HCT116 (cell line): ENCODE measurements at regions not wholly inside any gene's neighbourhood (a gene's known extent, or its start where the extent isn't known, plus 50 kb on each side); places are given as distances from the start of the nearest gene placed in this dataset.

Source experiments
- ATAC-seq: fragments of 200-7000 bp; cut with Tn5 transposase; 2 replicates; pipeline ENCODE4 v1.9.1; 2020; ENCODE audit warnings: mild to moderate bottlenecking, moderate library complexity
- BruUV-seq: library from RNA; stranded (reverse); fragments of 400-500 nt; replicated peaks from 2 replicates; lab custom pipeline; 2021; lab: Mats Ljungman, UMichigan
- CTCF ChIA-PET: fragments of 300-600 bp; sonication (Branson Sonifier 250); formaldehyde crosslinking; loops from one replicate; lab custom pipeline; 2021; ENCODE audit warnings: antibody characterized with exemption; lab: Charles Lee
- POLR2A ChIA-PET: fragments of 300-600, 350-600 bp; sonication (Branson Sonifier 250); formaldehyde crosslinking; loops from one replicate; lab custom pipeline; 2021; ENCODE audit warnings: antibody characterized with exemption; lab: Charles Lee
- RAD21 ChIA-PET, 2 experiments: fragments of 300-600 bp; sonication (Branson Sonifier 250); formaldehyde crosslinking; loops; one replicate each; lab custom pipeline; 2023; ENCODE audit warnings: low total read pairs in 2 of 2; ENCODE audit not compliant: uncharacterized antibody in 2 of 2, unreplicated experiment in 2 of 2, low non-redundant PET in 1 of 2; lab: Charles Lee
- DNase-seq: peaks from one replicate; pipeline ENCODE4 v3.0.0-alpha.2; 2010; ENCODE audit warnings: low read depth, low spot score
- H2AFZ ChIP-seq: fragments of 200-600 bp; shearing (Covaris generic), sonication (generic); 2 replicates; pipeline ENCODE4 v1.6.1; 2017; ENCODE audit warnings: low read depth, mixed run types, mixed read lengths, antibody characterized with exemption, low read length; ENCODE audit not compliant: poor library complexity, severe bottlenecking
- H3K27ac ChIP-seq: 2 replicates; pipeline ENCODE4 v1.5.1; 2012; ENCODE audit warnings: low read depth, low read length
- H3K27me3 ChIP-seq: fragments of 200-600 bp; sonication (generic); 2 replicates; pipeline ENCODE4 v1.6.1; 2016; ENCODE audit warnings: mixed run types, low read length, mixed read lengths; ENCODE audit not compliant: insufficient read depth
- H3K36me3 ChIP-seq, 2 experiments: fragments of 200-500 bp in 1 of 2; fragments of 200-600 bp in 1 of 2; sonication (Bioruptor generic) in 1 of 2; sonication (generic) in 1 of 2; 2 replicates each; pipeline versions ENCODE4 v1.5.1 to v1.6.1; 2014 to 2016; ENCODE audit warnings: low read length in 2 of 2, inconsistent platforms in 1 of 2, mixed read lengths in 1 of 2, mixed run types in 1 of 2; ENCODE audit not compliant: insufficient read depth in 2 of 2, control insufficient read depth in 1 of 2
- H3K4me1 ChIP-seq, 2 experiments: fragments of 200-600 bp in 1 of 2; sonication (generic) in 1 of 2; 2 replicates each; pipeline versions ENCODE4 v1.5.1 to v1.6.1; 2012 to 2017; ENCODE audit warnings: low read length in 2 of 2, inconsistent platforms in 1 of 2, mild to moderate bottlenecking in 1 of 2, mixed read lengths in 1 of 2, mixed run types in 1 of 2, moderate library complexity in 1 of 2; ENCODE audit not compliant: insufficient read depth in 2 of 2, control insufficient read depth in 1 of 2
- H3K4me2 ChIP-seq: fragments of 200-600 bp; sonication (generic); 2 replicates; pipeline ENCODE4 v1.6.1; 2017; ENCODE audit warnings: mixed run types, low read length, mixed read lengths
- H3K4me3 ChIP-seq, 2 experiments: fragments of 200-600 bp in 1 of 2; sonication (generic) in 1 of 2; replicated peaks in 1 of 2; 2 replicates each; pipeline ENCODE4 v1.5.1; 2011 to 2016; ENCODE audit warnings: low read length in 2 of 2, control low read depth in 1 of 2, low read depth in 1 of 2, mild to moderate bottlenecking in 1 of 2, mixed read lengths in 1 of 2, mixed run types in 1 of 2
- H3K79me2 ChIP-seq: fragments of 200-600 bp; sonication (generic); 2 replicates; pipeline ENCODE4 v1.6.1; 2017; ENCODE audit warnings: mild to moderate bottlenecking, mixed run types, low read length, moderate library complexity, mixed read lengths; ENCODE audit not compliant: insufficient read depth
- H3K9ac ChIP-seq: fragments of 200-600 bp; sonication (generic); 2 replicates; pipeline ENCODE4 v1.6.1; 2016; ENCODE audit warnings: low read length, mixed read lengths
- H3K9me2 ChIP-seq: fragments of 200-600 bp; sonication (generic), shearing (Covaris generic); 2 replicates; pipeline ENCODE4 v1.6.1; 2017; ENCODE audit warnings: mixed run types, mild to moderate bottlenecking, moderate library complexity; ENCODE audit not compliant: insufficient read depth
- H3K9me3 ChIP-seq, 2 experiments: fragments of 200-500 bp in 1 of 2; fragments of 200-600 bp in 1 of 2; sonication (Bioruptor generic) in 1 of 2; sonication (generic) in 1 of 2; 2 replicates each; pipeline ENCODE4 v1.6.1; 2014 to 2017; ENCODE audit warnings: low read length in 2 of 2, mixed read lengths in 2 of 2, inconsistent platforms in 1 of 2, low read depth in 1 of 2, mild to moderate bottlenecking in 1 of 2, mixed run types in 1 of 2, moderate library complexity in 1 of 2; ENCODE audit not compliant: control insufficient read depth in 1 of 2, insufficient read depth in 1 of 2
- H4K20me1 ChIP-seq: fragments of 200-600 bp; sonication (generic), shearing (Covaris generic); 2 replicates; pipeline ENCODE4 v1.6.1; 2017; ENCODE audit warnings: mixed run types, mild to moderate bottlenecking, moderate library complexity; ENCODE audit not compliant: insufficient read depth
- CEBPB ChIP-seq: IDR thresholded peaks from 2 replicates; pipeline ENCODE4 v1.6.1; 2012; ENCODE audit warnings: low read depth
- EGR1 ChIP-seq: IDR thresholded peaks from 2 replicates; pipeline ENCODE4 v1.6.1; 2012; ENCODE audit warnings: low read depth
- ELF1 ChIP-seq: IDR thresholded peaks from 2 replicates; pipeline ENCODE4 v1.6.1; 2012; ENCODE audit warnings: low read depth, borderline replicate concordance
- JUND ChIP-seq: IDR thresholded peaks from 2 replicates; pipeline ENCODE4 v1.6.1; 2012
- YY1 ChIP-seq: IDR thresholded peaks from 2 replicates; pipeline ENCODE4 v1.6.1; 2011; ENCODE audit warnings: low read length, low read depth, moderate library complexity, mild to moderate bottlenecking; ENCODE audit not compliant: insufficient replicate concordance; ENCODE audit errors: extremely low read depth
- intact Hi-C: fragments of 100-400 bp; cut with micrococcal nuclease; formaldehyde crosslinking; loops from 2 replicates; pipeline ENCODE4 v1.10.0; 2022
- TF ChIP-seq, protein P1 (sequence below): IDR thresholded peaks from 2 replicates; pipeline ENCODE4 v1.6.1; 2012; ENCODE audit warnings: low read depth

DNA sequence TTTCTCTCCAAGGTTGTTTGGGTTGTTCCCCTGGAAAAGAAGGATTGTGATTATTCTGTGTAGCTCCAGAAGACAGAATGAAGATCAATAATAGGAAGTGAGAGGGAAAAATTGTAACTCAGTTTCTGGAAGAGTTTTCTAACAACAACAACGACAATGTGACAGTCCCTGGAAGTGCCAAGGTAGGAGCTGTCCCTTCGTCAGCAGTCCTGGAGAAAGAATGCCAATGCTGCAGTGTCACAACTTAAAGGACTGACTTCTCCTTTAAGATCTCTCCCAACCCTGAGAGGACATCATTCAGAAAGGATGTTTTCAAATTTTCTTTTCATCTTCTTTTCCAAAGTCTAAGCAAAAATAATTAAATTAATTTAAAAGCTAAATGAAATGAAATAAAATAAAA, 136.4 kb upstream of the GAP43 start:
- POLR2A ChIA-PET = no interaction called here
- TF ChIP-seq CEBPB = no peak
- no peak for TF ChIP-seq EGR1
- no peak for TF ChIP-seq JUND
- TF ChIP-seq, protein P1, sequence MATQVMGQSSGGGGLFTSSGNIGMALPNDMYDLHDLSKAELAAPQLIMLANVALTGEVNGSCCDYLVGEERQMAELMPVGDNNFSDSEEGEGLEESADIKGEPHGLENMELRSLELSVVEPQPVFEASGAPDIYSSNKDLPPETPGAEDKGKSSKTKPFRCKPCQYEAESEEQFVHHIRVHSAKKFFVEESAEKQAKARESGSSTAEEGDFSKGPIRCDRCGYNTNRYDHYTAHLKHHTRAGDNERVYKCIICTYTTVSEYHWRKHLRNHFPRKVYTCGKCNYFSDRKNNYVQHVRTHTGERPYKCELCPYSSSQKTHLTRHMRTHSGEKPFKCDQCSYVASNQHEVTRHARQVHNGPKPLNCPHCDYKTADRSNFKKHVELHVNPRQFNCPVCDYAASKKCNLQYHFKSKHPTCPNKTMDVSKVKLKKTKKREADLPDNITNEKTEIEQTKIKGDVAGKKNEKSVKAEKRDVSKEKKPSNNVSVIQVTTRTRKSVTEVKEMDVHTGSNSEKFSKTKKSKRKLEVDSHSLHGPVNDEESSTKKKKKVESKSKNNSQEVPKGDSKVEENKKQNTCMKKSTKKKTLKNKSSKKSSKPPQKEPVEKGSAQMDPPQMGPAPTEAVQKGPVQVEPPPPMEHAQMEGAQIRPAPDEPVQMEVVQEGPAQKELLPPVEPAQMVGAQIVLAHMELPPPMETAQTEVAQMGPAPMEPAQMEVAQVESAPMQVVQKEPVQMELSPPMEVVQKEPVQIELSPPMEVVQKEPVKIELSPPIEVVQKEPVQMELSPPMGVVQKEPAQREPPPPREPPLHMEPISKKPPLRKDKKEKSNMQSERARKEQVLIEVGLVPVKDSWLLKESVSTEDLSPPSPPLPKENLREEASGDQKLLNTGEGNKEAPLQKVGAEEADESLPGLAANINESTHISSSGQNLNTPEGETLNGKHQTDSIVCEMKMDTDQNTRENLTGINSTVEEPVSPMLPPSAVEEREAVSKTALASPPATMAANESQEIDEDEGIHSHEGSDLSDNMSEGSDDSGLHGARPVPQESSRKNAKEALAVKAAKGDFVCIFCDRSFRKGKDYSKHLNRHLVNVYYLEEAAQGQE = peak; percentile 10
- TF ChIP-seq, all 23 proteins: peak for 1

DNA sequence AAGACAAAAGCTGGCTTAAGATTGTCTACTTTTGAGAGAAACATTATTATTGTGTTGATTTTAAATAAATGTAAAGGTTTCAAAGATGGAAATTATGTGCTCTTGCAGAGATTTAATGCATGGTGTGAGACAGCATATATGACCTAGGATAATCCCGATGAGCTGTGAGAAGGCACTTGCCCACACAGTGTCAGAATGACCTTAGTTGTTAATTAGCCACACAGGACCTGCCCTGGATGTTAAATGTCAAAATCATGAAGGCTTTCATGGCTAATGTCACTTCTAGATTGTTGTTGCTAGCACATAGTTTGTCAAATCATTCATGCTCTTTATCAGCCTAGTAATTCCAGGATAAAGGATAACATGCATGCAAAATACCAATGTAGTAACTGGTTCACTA, 135.3 kb upstream of the GAP43 start:
- Histone ChIP-seq H3K27me3 (0 out of 2 replicates have a peak, but pooled peaks cover 4% of the 10 kb centered on the region), H3K36me3 (no peaks in the 10 kb centered on the region), H3K27ac (no peak overlapping the region), H3K4me1 (no peaks in the 10 kb centered on the region), H3K9me3 (no peaks in the 10 kb centered on the region), H3K9me2 (no peaks in the 10 kb centered on the region), H3K79me2 (no peaks in the 10 kb centered on the region), H2AFZ (no peak overlapping the region), H3K4me3 (no peak overlapping the region), H3K4me2 (no peak overlapping the region), H3K9ac (no peak overlapping the region), H4K20me1 (no peaks in the 10 kb centered on the region)
- no peak for TF ChIP-seq YY1
- TF ChIP-seq EGR1 = no peak
- no peak for TF ChIP-seq ELF1
- ChIA-PET POLR2A (no interaction called here), RAD21 (no interaction called here), CTCF (no interaction called here)
- intact Hi-C loops = no loop called here
- DNase-seq (no peak), ATAC-seq (no peak)
- no TSS peak for BruUV-seq

More for the DNA sequence above, 136.4 kb upstream of the GAP43 start:
- Histone ChIP-seq H3K27ac (no peak overlapping the region), H4K20me1 (no peaks in the 10 kb centered on the region), H3K9ac (no peak overlapping the region), H3K9me3 (no peaks in the 10 kb centered on the region), H3K27me3 (0 out of 2 replicates have a peak, but pooled peaks cover 4% of the 10 kb centered on the region), H3K79me2 (no peaks in the 10 kb centered on the region), H3K9me2 (no peaks in the 10 kb centered on the region), H3K4me1 (no peaks in the 10 kb centered on the region), H3K4me2 (no peak overlapping the region), H3K36me3 (no peaks in the 10 kb centered on the region), H3K4me3 (no peak overlapping the region), H2AFZ (no peak overlapping the region)
- intact Hi-C loops = no loop called here
- no peak for DNase-seq
- CTCF ChIA-PET = no interaction called here
- no peak for ATAC-seq
- BruUV-seq = no TSS peak
- RAD21 ChIA-PET = no interaction called here
